Psoas muscle (tissue), 7 donors: ENCODE measurements at regions not wholly inside any gene's neighbourhood (a gene's known extent, or its start where the extent isn't known, plus 50 kb on each side); places are given as distances from the start of the nearest gene placed in this dataset.

ENCODE experiments used
- ATAC-seq, 4 donors: fragments of 200-7000 bp; cut with Tn5 transposase; one replicate each; pipeline ENCODE4 v1.9.1; 2020; ENCODE audit warnings: moderate library complexity in 3 of 4, mild to moderate bottlenecking in 2 of 4
- DNase-seq, 2 donors: peaks; one replicate each; pipeline ENCODE4 v3.0.0-alpha.2; 2020
- H3K27ac ChIP-seq: fragments of 200-600 bp; one replicate; pipeline ENCODE4 v1.8.0; 2022
- H3K27me3 ChIP-seq, 3 donors: fragments of 200-600 bp in 1 of 3; one replicate each; pipeline versions ENCODE4 v1.6.1 to v1.8.0; 2013 to 2022; ENCODE audit warnings: low read length in 2 of 3, mild to moderate bottlenecking in 2 of 3, moderate library complexity in 1 of 3; ENCODE audit not compliant: insufficient read depth in 3 of 3
- H3K36me3 ChIP-seq, 2 donors: fragments of 200-600 bp in 1 of 2; one replicate each; pipeline versions ENCODE4 v1.6.1 to v1.8.0; 2013 to 2022; ENCODE audit warnings: low read depth in 1 of 2, mild to moderate bottlenecking in 1 of 2, moderate library complexity in 1 of 2; ENCODE audit not compliant: insufficient read depth in 1 of 2
- H3K4me1 ChIP-seq: fragments of 200-600 bp; one replicate; pipeline ENCODE4 v1.8.0; 2022
- H3K4me3 ChIP-seq: fragments of 200-600 bp; one replicate; pipeline ENCODE4 v1.8.0; 2022; ENCODE audit warnings: mild to moderate bottlenecking
- H3K9me3 ChIP-seq: fragments of 200-600 bp; one replicate; pipeline ENCODE4 v1.8.0; 2022
- WGBS, 3 donors: extraction: QIAGEN DNeasy Blood & Tissue Kit; methylation state at CpG; one replicate each; pipeline versions ENCODE4 v1.1.6 to v1.1.7; 2013; 5-methylcytosine and 5-hydroxymethylcytosine counted together
- intact Hi-C, 2 donors: fragments of 100-400 bp; cut with DNase I; formaldehyde crosslinking; loops; one replicate each; pipeline versions ENCODE4 v1.11.0 to v1.14.2; 2022
- TF ChIP-seq, protein P1 (sequence below): fragments of 200-600 bp; IDR thresholded peaks from one replicate; pipeline ENCODE4 v1.8.0; 2022; ENCODE audit warnings: antibody characterized with exemption
- donor health status: healthy with polysubstance abuse.
- donor health status: DM: no; HTN: no; CAD: no; lungs with moderate emphysema.
- donor health status: Bipolar disorder and iron deficiency.
- donor health status: healthy.
- donor health status: DM: yes; HTN: yes; CAD: no.
- donor health status: DM: no; HTN: no; CAD: no.
- donor health status: DM: yes; HTN: yes; CAD: no.

DNA sequence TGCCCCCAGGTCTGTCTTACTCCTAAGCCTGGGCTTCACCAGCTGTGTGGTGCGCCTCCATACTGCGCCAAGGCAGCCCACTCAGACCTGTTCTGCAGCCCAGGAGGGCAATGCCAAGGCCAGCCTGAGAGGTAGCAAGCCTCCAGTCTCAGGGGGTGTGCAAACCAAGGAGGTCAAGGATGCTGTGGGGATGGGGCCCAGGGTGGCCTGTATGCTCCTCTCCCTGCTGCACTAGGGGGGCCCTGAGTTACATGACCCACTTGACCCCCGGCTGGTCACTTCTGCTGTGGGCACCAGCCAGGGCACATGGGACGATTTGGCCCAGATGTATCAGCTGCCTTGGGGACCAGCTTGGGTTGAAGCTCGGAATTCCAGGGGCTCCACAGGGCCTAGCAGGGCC, 70.0 kb upstream of the SLC6A6 start:
- TF ChIP-seq, protein P1, sequence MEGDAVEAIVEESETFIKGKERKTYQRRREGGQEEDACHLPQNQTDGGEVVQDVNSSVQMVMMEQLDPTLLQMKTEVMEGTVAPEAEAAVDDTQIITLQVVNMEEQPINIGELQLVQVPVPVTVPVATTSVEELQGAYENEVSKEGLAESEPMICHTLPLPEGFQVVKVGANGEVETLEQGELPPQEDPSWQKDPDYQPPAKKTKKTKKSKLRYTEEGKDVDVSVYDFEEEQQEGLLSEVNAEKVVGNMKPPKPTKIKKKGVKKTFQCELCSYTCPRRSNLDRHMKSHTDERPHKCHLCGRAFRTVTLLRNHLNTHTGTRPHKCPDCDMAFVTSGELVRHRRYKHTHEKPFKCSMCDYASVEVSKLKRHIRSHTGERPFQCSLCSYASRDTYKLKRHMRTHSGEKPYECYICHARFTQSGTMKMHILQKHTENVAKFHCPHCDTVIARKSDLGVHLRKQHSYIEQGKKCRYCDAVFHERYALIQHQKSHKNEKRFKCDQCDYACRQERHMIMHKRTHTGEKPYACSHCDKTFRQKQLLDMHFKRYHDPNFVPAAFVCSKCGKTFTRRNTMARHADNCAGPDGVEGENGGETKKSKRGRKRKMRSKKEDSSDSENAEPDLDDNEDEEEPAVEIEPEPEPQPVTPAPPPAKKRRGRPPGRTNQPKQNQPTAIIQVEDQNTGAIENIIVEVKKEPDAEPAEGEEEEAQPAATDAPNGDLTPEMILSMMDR: no peak
- intact Hi-C loops: no loop called here
- H3K36me3 ChIP-seq: no peaks in the 10 kb centered on the region
- ATAC-seq: no peak
- no peak overlapping the region for H3K4me3 ChIP-seq
- H3K27ac ChIP-seq: no peak overlapping the region
- H3K9me3 ChIP-seq: no peaks in the 10 kb centered on the region
- peaks cover 16% of the 10 kb centered on the region for H3K4me1 ChIP-seq
- DNase-seq: no peak
- no peaks in the 10 kb centered on the region for H3K27me3 ChIP-seq
- WGBS, 3 donors: 97% methylated on average over 5 of the region's 5 CpGs

DNA sequence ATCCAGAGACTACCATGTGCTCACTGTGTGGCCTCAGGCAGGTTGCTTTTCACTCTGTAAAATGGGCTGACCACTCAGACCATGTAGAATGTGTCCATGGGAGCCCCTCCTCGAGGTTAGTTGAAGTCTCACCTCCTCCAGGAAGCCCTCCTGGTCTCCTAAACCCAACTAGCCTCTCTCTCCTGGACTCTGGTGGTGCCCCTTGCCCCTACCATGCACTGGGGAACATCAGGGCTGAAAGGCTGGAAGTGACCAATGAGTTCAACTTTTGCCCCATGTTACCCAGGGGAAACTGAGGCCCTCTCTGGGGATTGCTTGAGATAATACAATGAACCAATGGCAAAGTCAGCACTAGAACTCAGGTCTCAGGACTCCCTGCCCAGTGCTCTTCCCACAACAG, 69.2 kb upstream of the SLC6A6 start:
- WGBS, 3 donors: 59 to 79% (median 69%) methylated on average over 1 of the region's 1 CpG
- H3K4me1 ChIP-seq: peaks cover 13% of the 10 kb centered on the region
- DNase-seq (no peak), ATAC-seq (no peak)
- no peaks in the 10 kb centered on the region for H3K9me3 ChIP-seq
- no peak overlapping the region for H3K4me3 ChIP-seq
- H3K27ac ChIP-seq: no peak overlapping the region
- intact Hi-C loops: no loop called here
- no peaks in the 10 kb centered on the region for H3K27me3 ChIP-seq
- TF ChIP-seq, protein P1: no peak
- H3K36me3 ChIP-seq: no peaks in the 10 kb centered on the region

DNA sequence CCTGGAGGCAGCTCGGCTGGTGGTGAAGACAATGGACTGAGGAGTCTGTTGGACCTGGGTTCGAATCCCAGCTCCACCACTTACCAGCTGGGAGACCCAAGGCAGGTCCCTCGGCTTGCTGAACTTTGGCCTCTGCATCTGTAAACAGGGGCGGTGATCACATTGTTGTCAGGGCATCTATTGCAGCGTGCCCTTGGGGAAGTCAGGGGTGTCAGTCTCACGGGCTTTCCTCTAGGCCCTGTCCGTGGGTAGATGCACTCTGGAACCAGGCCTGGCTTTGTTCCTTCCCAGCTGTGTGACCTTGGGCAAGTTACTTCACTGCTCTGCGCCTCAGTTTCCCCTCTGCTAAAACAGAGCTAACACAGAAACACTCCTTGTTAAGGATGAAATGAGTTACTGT, 68.8 kb upstream of the SLC6A6 start:
- TF ChIP-seq, protein P1: no peak
- ATAC-seq (no peak), DNase-seq (no peak)
- H3K36me3 ChIP-seq: no peaks in the 10 kb centered on the region
- no peak overlapping the region for H3K4me3 ChIP-seq
- H3K27ac ChIP-seq: no peak overlapping the region
- no peaks in the 10 kb centered on the region for H3K27me3 ChIP-seq
- no peaks in the 10 kb centered on the region for H3K9me3 ChIP-seq
- intact Hi-C loops: no loop called here
- H3K4me1 ChIP-seq: peaks cover 13% of the 10 kb centered on the region
- WGBS, 3 donors: 87 to 92% (median 89%) methylated on average over 8 of the region's 8 CpGs

DNA sequence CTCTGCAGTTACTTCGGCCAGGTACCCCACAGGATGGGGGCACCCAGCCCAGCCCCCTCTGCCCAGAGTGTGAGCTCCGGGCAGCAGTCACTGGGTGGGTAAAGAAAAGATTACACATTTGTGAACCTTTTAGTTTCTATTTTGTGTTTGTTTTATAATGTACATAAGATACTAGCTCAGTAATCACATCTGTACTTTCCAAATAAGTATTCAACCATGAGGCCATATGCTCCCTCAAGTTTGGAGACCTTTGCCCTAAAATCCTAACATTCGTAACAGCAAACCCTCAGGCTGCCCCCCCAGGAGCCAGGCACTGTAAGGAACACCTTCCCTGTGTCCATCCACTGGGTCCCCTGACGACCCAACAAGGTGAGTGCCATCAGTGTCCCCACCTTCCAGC, 68.3 kb upstream of the SLC6A6 start:
- TF ChIP-seq, protein P1: no peak
- Histone ChIP-seq H3K9me3 (no peaks in the 10 kb centered on the region), H3K4me3 (no peak overlapping the region), H3K27ac (no peak overlapping the region), H3K27me3 (no peaks in the 10 kb centered on the region), H3K4me1 (peaks cover 13% of the 10 kb centered on the region), H3K36me3 (no peaks in the 10 kb centered on the region)
- DNase-seq (no peak), ATAC-seq (no peak)
- intact Hi-C loops: no loop called here
- 87 to 93% (median 92%) methylated on average over 4 of the region's 4 CpGs for WGBS, 3 donors

DNA sequence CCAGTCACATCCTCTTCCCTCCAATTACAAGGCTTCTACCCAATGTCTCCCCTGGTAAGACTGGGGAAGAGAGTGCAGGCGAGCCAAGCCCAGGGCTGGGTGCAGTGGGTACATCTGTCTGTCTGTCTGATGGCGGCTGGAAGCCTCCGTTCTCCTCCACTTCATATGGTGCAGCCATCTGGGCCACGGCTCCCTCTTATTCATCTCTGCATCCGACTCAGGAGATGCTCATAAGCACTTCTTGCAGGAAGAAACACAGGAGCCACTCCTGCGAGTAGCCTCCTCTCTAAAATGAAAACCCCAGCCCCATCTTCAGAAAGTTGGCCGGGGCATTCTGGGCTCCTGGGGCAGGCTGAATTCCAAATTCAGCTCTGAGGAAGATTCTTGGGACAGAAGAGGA, 67.5 kb upstream of the SLC6A6 start:
- Histone ChIP-seq H3K4me3 (no peak overlapping the region), H3K27me3 (no peaks in the 10 kb centered on the region), H3K36me3 (no peaks in the 10 kb centered on the region), H3K9me3 (no peaks in the 10 kb centered on the region), H3K27ac (no peak overlapping the region), H3K4me1 (peaks cover 13% of the 10 kb centered on the region)
- no peak for ATAC-seq
- intact Hi-C loops: no loop called here
- 83 to 89% (median 83%) methylated on average over 7 of the region's 7 CpGs for WGBS, 3 donors
- TF ChIP-seq, protein P1: no peak
- DNase-seq: no peak
